VCaP (cell line): ENCODE measurements at regions not wholly inside any gene's neighbourhood (a gene's known extent, or its start where the extent isn't known, plus 50 kb on each side); places are given as distances from the start of the nearest gene placed in this dataset.

Experiments
- H3K27ac ChIP-seq: fragments of 450-650 bp; 2 replicates; pipeline ENCODE4 v1.5.1; 2017
- TF ChIP-seq, protein P1 (sequence below): fragments of 450-650 bp; conservative IDR thresholded peaks from 2 replicates; pipeline ENCODE4 v1.5.1; 2017; ENCODE audit warnings: mild to moderate bottlenecking, moderate library complexity

DNA sequence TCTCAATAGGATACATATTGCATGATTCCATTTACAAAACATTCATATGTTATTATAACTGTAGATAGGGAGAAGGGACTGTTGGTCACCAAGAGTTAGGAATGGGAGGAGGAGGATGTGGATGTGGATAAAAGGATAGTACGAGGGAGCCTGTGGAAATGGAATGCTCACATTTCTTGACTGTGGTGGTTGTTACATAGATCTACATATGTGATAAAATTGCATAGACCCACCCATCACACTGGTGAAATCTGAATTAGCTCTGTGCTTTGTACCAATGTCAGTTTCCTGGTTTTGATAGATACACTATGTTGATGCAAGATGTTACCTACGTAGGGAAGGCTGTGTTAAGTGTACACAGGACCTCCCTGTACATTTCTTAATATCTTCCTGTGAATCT, 233.5 kb upstream of the MTPN start:
- TF ChIP-seq, protein P1, sequence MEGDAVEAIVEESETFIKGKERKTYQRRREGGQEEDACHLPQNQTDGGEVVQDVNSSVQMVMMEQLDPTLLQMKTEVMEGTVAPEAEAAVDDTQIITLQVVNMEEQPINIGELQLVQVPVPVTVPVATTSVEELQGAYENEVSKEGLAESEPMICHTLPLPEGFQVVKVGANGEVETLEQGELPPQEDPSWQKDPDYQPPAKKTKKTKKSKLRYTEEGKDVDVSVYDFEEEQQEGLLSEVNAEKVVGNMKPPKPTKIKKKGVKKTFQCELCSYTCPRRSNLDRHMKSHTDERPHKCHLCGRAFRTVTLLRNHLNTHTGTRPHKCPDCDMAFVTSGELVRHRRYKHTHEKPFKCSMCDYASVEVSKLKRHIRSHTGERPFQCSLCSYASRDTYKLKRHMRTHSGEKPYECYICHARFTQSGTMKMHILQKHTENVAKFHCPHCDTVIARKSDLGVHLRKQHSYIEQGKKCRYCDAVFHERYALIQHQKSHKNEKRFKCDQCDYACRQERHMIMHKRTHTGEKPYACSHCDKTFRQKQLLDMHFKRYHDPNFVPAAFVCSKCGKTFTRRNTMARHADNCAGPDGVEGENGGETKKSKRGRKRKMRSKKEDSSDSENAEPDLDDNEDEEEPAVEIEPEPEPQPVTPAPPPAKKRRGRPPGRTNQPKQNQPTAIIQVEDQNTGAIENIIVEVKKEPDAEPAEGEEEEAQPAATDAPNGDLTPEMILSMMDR: no peak
- no peak overlapping the region for H3K27ac ChIP-seq

DNA sequence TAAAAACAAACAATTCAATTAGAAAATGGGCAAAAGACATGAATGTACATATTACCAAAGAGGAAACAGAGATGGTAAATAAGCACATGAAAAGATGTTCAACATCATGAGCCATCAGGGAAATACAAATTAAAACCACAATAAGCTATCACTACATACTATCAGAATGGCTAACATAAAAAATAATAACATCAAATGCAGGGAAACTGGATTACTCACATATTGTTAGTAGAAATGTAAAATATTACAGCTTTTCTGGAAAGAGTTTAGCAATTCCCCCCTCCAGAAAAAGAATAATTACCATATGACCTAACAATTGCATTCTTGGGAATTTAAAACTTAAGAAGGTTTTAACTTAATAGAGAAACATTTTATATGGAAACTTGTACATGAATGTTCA, 232.9 kb upstream of the MTPN start:
- H3K27ac ChIP-seq: no peak overlapping the region
- TF ChIP-seq, protein P1: no peak

DNA sequence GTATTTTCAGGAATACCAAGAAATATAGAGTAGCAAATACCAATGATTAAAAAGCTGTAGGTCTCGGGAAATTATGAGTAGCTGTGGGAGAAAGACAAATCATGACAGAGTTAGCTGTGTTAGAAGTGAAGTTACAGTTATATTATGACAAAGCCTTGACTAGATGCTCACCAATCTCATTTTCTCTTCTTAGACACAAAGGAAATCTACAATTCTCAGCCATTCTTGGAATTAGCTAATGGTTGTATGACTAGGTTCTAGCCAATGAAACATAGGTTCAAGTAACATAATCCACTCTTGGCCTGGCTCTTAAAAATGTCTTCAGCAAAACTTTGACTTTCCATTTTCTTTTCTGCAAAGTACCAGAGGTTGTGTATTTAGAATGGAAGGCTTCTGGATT, 228.8 kb upstream of the MTPN start:
- no peak overlapping the region for H3K27ac ChIP-seq
- TF ChIP-seq, protein P1: no peak

DNA sequence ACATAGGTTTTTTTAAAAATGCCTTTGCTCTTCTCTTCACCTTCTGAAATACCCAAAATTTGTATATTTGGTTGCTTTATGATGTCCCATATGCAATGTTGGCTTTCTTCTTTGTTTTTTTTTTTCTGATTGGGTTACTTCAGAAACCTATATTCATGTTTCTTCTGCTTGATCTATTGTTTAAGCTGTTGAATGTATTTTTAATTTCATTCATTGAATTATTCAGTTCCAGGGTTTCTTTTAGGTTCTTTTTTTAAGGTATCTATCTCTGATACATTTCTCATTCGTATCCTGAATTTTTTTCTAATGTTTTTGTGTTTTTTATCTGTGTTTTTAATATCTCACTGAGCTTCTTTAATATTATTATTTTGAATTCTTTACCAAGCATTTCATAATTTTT, 221.0 kb upstream of the MTPN start:
- H3K27ac ChIP-seq: no peak overlapping the region
- TF ChIP-seq, protein P1: no peak

DNA sequence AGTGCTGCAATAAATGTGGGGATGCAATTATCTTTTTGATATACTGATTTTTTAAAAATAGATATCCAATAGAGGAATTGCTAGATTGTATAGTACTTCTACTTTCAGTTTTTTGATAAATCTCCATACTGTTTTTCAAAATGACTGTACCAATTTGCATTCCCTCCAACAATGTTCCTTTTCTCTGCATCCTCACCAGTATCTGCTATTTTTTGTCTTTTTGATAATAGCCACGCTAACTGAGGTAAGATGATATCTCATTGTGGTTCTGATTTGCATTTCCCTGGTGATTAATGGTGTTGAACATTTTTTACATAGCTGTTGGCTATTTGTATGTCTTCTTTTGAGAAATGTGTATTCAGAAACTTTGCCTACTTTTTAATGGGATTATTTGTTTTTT, 217.7 kb upstream of the MTPN start:
- TF ChIP-seq, protein P1: no peak
- no peak overlapping the region for H3K27ac ChIP-seq

DNA sequence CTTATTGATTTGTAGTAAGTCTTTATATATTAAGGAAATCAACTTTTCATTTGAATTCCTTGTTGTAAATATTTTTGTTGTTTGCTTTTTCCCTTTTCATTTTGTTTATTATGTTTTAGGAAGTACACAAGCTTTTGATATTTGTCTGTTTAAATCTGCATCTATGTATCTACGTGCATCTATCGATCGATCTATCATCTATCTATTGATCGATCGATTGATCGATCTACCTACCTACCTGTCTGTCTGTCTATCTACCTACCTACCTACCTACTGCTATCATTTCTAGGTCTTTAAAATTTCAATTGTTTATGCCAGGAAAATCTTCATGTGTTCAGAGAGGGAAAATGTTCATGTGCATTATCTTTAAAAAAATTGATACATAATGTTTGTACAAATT, 216.8 kb upstream of the MTPN start:
- H3K27ac ChIP-seq: no peak overlapping the region
- TF ChIP-seq, protein P1: no peak

DNA sequence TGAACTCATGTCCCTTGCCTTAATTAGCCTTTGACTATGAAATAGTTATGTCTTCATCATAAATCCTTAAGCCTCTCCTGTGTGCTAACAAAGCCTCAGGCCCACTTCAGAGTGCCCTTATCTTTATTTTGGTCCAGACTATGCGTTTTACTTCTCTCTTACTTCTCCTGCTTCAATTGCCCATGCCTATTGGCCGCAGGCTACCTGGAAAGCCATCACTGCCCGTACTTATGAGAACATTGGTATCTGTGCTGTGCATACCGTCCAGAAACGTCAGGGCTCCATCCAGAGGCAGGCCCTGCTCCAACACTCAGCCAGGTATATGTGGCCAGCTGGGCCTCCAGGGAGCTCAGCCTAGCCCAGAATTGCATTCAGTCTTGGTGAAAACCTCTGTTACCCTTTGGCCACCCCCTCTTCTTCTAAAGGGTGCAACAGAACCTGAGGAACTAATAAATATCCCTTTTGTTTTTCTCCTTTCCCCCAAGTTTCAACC, 212.4 kb upstream of the MTPN start:
- H3K27ac ChIP-seq: no peak overlapping the region
- TF ChIP-seq, protein P1: no peak; the same call in 1 of the 2 replicates
